IMR-90 (cell line): ENCODE measurements at regions not wholly inside any gene's neighbourhood (a gene's known extent, or its start where the extent isn't known, plus 50 kb on each side); places are given as distances from the start of the nearest gene placed in this dataset.

Source experiments
- ATAC-seq: fragments of 200-7000 bp; cut with Tn5 transposase; 2 replicates; pipeline ENCODE4 v1.9.1; 2020; ENCODE audit warnings: low read depth, mild to moderate bottlenecking, moderate library complexity
- BruUV-seq: library from RNA; stranded (reverse); fragments of 400-500 nt; replicated peaks from 2 replicates; lab custom pipeline; 2021; lab: Mats Ljungman, UMichigan
- CTCF ChIA-PET: fragments of 300-600 bp; formaldehyde crosslinking; extraction: SDS; loops from one replicate; lab custom pipeline; 2021; ENCODE audit warnings: antibody characterized with exemption; lab: Yijun Ruan, JAX
- POLR2A ChIA-PET: fragments of 300-600 bp; sonication (Branson Sonifier 250); formaldehyde crosslinking; loops from one replicate; lab custom pipeline; 2022; ENCODE audit warnings: antibody characterized with exemption; ENCODE audit not compliant: unreplicated experiment; lab: Charles Lee
- DNase-seq: peaks from one replicate; pipeline ENCODE4 v3.0.0; 2013
- H2AFZ ChIP-seq: replicated peaks from 2 replicates; pipeline ENCODE3; 2013; ENCODE audit warnings: low read length, mild to moderate bottlenecking; ENCODE audit not compliant: poor library complexity
- H2AK5ac ChIP-seq: 2 replicates; pipeline ENCODE4 v1.6.1; 2013; ENCODE audit warnings: low read depth, low read length, inconsistent platforms
- H2AK9ac ChIP-seq: replicated peaks from 2 replicates; pipeline ENCODE3; 2013; ENCODE audit warnings: mild to moderate bottlenecking, low read depth, low read length, moderate library complexity; ENCODE audit not compliant: poor library complexity
- H2BK120ac ChIP-seq: 2 replicates; pipeline ENCODE4 v1.6.1; 2013; ENCODE audit warnings: low read depth, low read length, inconsistent platforms
- H2BK15ac ChIP-seq: 3 replicates; pipeline ENCODE4 v1.6.1; 2013; ENCODE audit warnings: low read depth, low read length, inconsistent platforms
- H2BK20ac ChIP-seq: 2 replicates; pipeline ENCODE4 v1.6.1; 2013; ENCODE audit warnings: low read depth, mild to moderate bottlenecking, inconsistent platforms, low read length, moderate library complexity
- H2BK5ac ChIP-seq: 2 replicates; pipeline ENCODE4 v1.6.1; 2013; ENCODE audit warnings: mild to moderate bottlenecking, low read depth, low read length, inconsistent platforms; ENCODE audit not compliant: poor library complexity, severe bottlenecking
- H3K14ac ChIP-seq: replicated peaks from 2 replicates; pipeline ENCODE4 v1.6.1; 2013; ENCODE audit warnings: low read depth, low read length, inconsistent platforms
- H3K18ac ChIP-seq: 2 replicates; pipeline ENCODE4 v1.6.1; 2013; ENCODE audit warnings: low read depth, low read length, control low read depth
- H3K23ac ChIP-seq: 2 replicates; pipeline ENCODE4 v1.6.1; 2013; ENCODE audit warnings: low read depth, low read length, inconsistent platforms
- H3K27ac ChIP-seq: 2 replicates; pipeline ENCODE4 v1.5.1; 2013; ENCODE audit warnings: mild to moderate bottlenecking, control low read depth, low read length; ENCODE audit not compliant: insufficient read depth
- H3K27me3 ChIP-seq: 2 replicates; pipeline ENCODE4 v1.6.1; 2013; ENCODE audit warnings: low read length; ENCODE audit not compliant: control insufficient read depth, insufficient read depth
- H3K36me3 ChIP-seq: 2 replicates; pipeline ENCODE4 v1.6.1; 2013; ENCODE audit warnings: low read length, mixed read lengths; ENCODE audit not compliant: control insufficient read depth, insufficient read depth
- H3K4ac ChIP-seq: 2 replicates; pipeline ENCODE4 v1.6.1; 2013; ENCODE audit warnings: low read depth, low read length, inconsistent platforms
- H3K4me1 ChIP-seq: 2 replicates; pipeline ENCODE4 v1.6.1; 2013; ENCODE audit warnings: low read length, mixed read lengths; ENCODE audit not compliant: control insufficient read depth, insufficient read depth
- H3K4me2 ChIP-seq: 2 replicates; pipeline ENCODE4 v1.6.1; 2013; ENCODE audit warnings: low read depth, mild to moderate bottlenecking, control low read depth, low read length, moderate library complexity
- H3K4me3 ChIP-seq: 2 replicates; pipeline ENCODE4 v1.5.1; 2013; ENCODE audit warnings: low read depth, mild to moderate bottlenecking, control low read depth, low read length, moderate library complexity; ENCODE audit not compliant: insufficient read depth
- H3K56ac ChIP-seq: 2 replicates; pipeline ENCODE4 v1.6.1; 2013; ENCODE audit warnings: low read length, inconsistent platforms; ENCODE audit not compliant: insufficient read depth; ENCODE audit errors: extremely low read depth
- H3K79me1 ChIP-seq, 2 experiments: 2 replicates each; pipeline ENCODE4 v1.6.1; 2013; ENCODE audit warnings: low read length in 2 of 2, inconsistent platforms in 1 of 2, low read depth in 1 of 2
- H3K9ac ChIP-seq: 2 replicates; pipeline ENCODE4 v1.6.1; 2013; ENCODE audit warnings: low read depth, low read length, control low read depth
- H3K9me1 ChIP-seq: 2 replicates; pipeline ENCODE4 v1.6.1; 2013; ENCODE audit warnings: low read length, inconsistent platforms; ENCODE audit not compliant: insufficient read depth
- H3K9me3 ChIP-seq: 2 replicates; pipeline ENCODE4 v1.6.1; 2013; ENCODE audit warnings: low read length; ENCODE audit not compliant: control insufficient read depth, insufficient read depth
- H4K20me1 ChIP-seq: 2 replicates; pipeline ENCODE4 v1.6.1; 2013; ENCODE audit warnings: low read length, inconsistent platforms; ENCODE audit not compliant: insufficient read depth
- H4K5ac ChIP-seq: 2 replicates; pipeline ENCODE4 v1.6.1; 2013; ENCODE audit warnings: mild to moderate bottlenecking, low read depth, low read length, control low read depth
- H4K8ac ChIP-seq, 2 experiments: 2 replicates each; pipeline ENCODE4 v1.6.1; 2013; ENCODE audit warnings: low read depth in 2 of 2, low read length in 2 of 2, control low read depth in 1 of 2, inconsistent platforms in 1 of 2
- H4K91ac ChIP-seq: 2 replicates; pipeline ENCODE4 v1.6.1; 2013; ENCODE audit warnings: low read depth, low read length, inconsistent platforms; ENCODE audit not compliant: insufficient read depth
- BHLHE40 ChIP-seq: fragments of 150-350 bp; IDR thresholded peaks from 2 replicates; pipeline ENCODE4 v1.6.1; 2016; ENCODE audit warnings: mild to moderate bottlenecking, low read depth, low read length
- CEBPB ChIP-seq: IDR thresholded peaks from 2 replicates; pipeline ENCODE4 v1.6.1; 2012; ENCODE audit warnings: low read depth, low read length, improper control_type of control experiment
- FOS ChIP-seq: fragments of 150-350 bp; IDR thresholded peaks from 2 replicates; pipeline ENCODE4 v1.6.1; 2016; ENCODE audit warnings: low read depth, low read length
- MAFK ChIP-seq: IDR thresholded peaks from 2 replicates; pipeline ENCODE4 v1.6.1; 2012; ENCODE audit warnings: low read depth, low read length, improper control_type of control experiment
- MAZ ChIP-seq: IDR thresholded peaks from 2 replicates; pipeline ENCODE4 v1.6.1; 2012; ENCODE audit warnings: low read depth, mild to moderate bottlenecking, low read length, improper control_type of control experiment, moderate library complexity, borderline replicate concordance
- RAD21 ChIP-seq: IDR thresholded peaks from 2 replicates; pipeline ENCODE4 v1.6.1; 2012; ENCODE audit warnings: low read length, improper control_type of control experiment
- RCOR1 ChIP-seq: IDR thresholded peaks from 2 replicates; pipeline ENCODE4 v1.6.1; 2012; ENCODE audit warnings: mild to moderate bottlenecking, low read length, improper control_type of control experiment; ENCODE audit not compliant: insufficient replicate concordance
- WGBS, 2 experiments: methylation state at CpG; one replicate each; pipeline versions ENCODE4 v1.1.5 to v1.1.7; 2013; ENCODE audit warnings: missing lambda C conversion rate in 2 of 2; ENCODE audit not compliant: insufficient read length in 1 of 2; ENCODE audit errors: extremely low coverage in 2 of 2; 5-methylcytosine and 5-hydroxymethylcytosine counted together
- dilution Hi-C: fragments of 300-500 bp; cut with HindIII; formaldehyde crosslinking; loops from one replicate; pipeline ENCODE4 v1.14.3; 2018; ENCODE audit warnings: low sequenced_read_pairs; ENCODE audit not compliant: unreplicated experiment
- in situ Hi-C: fragments of 300-500 bp; cut with MboI; formaldehyde crosslinking; loops from 3 replicates; pipeline ENCODE4 v1.14.3; 2019; ENCODE audit warnings: low sequenced_read_pairs, inconsistent platforms, mixed read lengths
- intact Hi-C: fragments of 100-400 bp; cut with micrococcal nuclease; formaldehyde crosslinking; loops from 2 replicates; pipeline ENCODE4 v1.10.0; 2022
- TF ChIP-seq, protein P1 (sequence below): fragments of 150-350 bp; IDR thresholded peaks from 2 replicates; pipeline ENCODE4 v1.6.1; 2016; ENCODE audit warnings: low read depth, mild to moderate bottlenecking, low read length, moderate library complexity, borderline replicate concordance

GRCh38 chr6:104031346-104031745 lies 828.4 kb downstream of the HACE1 start:
- no peak overlapping the region for H4K8ac ChIP-seq
- no peak overlapping the region for H3K27ac ChIP-seq
- in situ Hi-C loops, result no loop called here
- no peak overlapping the region for H3K4me3 ChIP-seq
- BruUV-seq, result no TSS peak
- CTCF ChIA-PET, result no interaction called here
- H3K36me3 ChIP-seq, result no peaks in the 10 kb centered on the region
- H3K23ac ChIP-seq, result no peak overlapping the region
- H3K4me2 ChIP-seq, result no peak overlapping the region
- H3K56ac ChIP-seq, result no peak overlapping the region
- intact Hi-C loops, result no loop called here
- H4K5ac ChIP-seq, result no peak overlapping the region
- no peak overlapping the region for H3K4ac ChIP-seq
- no peak overlapping the region for H2AK9ac ChIP-seq
- no peak overlapping the region for H2BK15ac ChIP-seq
- no peaks in the 10 kb centered on the region for H3K27me3 ChIP-seq
- H3K9me3 ChIP-seq, result no peaks in the 10 kb centered on the region; the same call in 1 of the 2 replicates
- POLR2A ChIA-PET, result no interaction called here
- ATAC-seq, result no peak
- no peak overlapping the region for H3K9ac ChIP-seq
- no peak overlapping the region for H2BK5ac ChIP-seq
- no peak overlapping the region for H2BK20ac ChIP-seq
- H3K79me1 ChIP-seq, result no peaks in the 10 kb centered on the region
- WGBS, 2 experiments, result no CpG with 5 or more reads among the region's 1 CpG
- no peak for DNase-seq
- no peaks in the 10 kb centered on the region for H3K9me1 ChIP-seq
- H3K4me1 ChIP-seq, result no peaks in the 10 kb centered on the region
- no peak overlapping the region for H4K91ac ChIP-seq
- H3K18ac ChIP-seq, result no peak overlapping the region
- H3K14ac ChIP-seq, result no peak overlapping the region
- H2BK120ac ChIP-seq, result no peak overlapping the region
- H2AFZ ChIP-seq, result no peak overlapping the region
- TF ChIP-seq, protein P1, sequence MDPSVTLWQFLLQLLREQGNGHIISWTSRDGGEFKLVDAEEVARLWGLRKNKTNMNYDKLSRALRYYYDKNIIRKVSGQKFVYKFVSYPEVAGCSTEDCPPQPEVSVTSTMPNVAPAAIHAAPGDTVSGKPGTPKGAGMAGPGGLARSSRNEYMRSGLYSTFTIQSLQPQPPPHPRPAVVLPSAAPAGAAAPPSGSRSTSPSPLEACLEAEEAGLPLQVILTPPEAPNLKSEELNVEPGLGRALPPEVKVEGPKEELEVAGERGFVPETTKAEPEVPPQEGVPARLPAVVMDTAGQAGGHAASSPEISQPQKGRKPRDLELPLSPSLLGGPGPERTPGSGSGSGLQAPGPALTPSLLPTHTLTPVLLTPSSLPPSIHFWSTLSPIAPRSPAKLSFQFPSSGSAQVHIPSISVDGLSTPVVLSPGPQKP, result no peak
- no peak for TF ChIP-seq RCOR1
- TF ChIP-seq BHLHE40, result no peak
- TF ChIP-seq CEBPB, result no peak
- no peak for TF ChIP-seq MAFK
- TF ChIP-seq RAD21, result no peak
- no peak for TF ChIP-seq FOS
- no peak for TF ChIP-seq MAZ
- no peak overlapping the region for H2AK5ac ChIP-seq
- dilution Hi-C loops, result no loop called here
- no peaks in the 10 kb centered on the region for H4K20me1 ChIP-seq
